CD4-positive, alpha-beta T cell (primary cell): ENCODE measurements at regions not wholly inside any gene's neighbourhood (a gene's known extent, or its start where the extent isn't known, plus 50 kb on each side); places are given as distances from the start of the nearest gene placed in this dataset.
"Not testable (repeated sequence)": the region's sequence is repeated elsewhere in the genome, so short reads cannot be mapped to it uniquely, and the experiment has no call there.

ENCODE experiments used
- ATAC-seq: fragments of 200-7000 bp; cut with Tn5 transposase; one replicate; pipeline ENCODE4 v1.10.0; 2022; ENCODE audit warnings: mild to moderate bottlenecking; ENCODE audit not compliant: poor library complexity
- CTCF ChIA-PET: fragments of 350-600 bp; sonication (Branson Sonifier 250); formaldehyde crosslinking; loops from one replicate; lab custom pipeline; 2021; ENCODE audit warnings: antibody characterized with exemption, inconsistent platforms; lab: Charles Lee
- POLR2A ChIA-PET: fragments of 350-600 bp; sonication (Branson Sonifier 250); formaldehyde crosslinking; loops from one replicate; lab custom pipeline; 2021; ENCODE audit warnings: antibody characterized with exemption, inconsistent platforms; lab: Charles Lee
- DNase-seq, 14 experiments: peaks; one replicate each; pipeline ENCODE4 v3.0.0-alpha.2; 2013 to 2020; ENCODE audit warnings: mixed read lengths in 2 of 14
- H3K27ac ChIP-seq, 2 donors: one replicate each; pipeline versions ENCODE4 v1.5.1 to v1.7.0; 2013; ENCODE audit warnings: low read length in 2 of 2, low read depth in 1 of 2, mild to moderate bottlenecking in 1 of 2
- H3K27me3 ChIP-seq, 2 experiments: 1 replicate in 1 of 2; 2 replicates in 1 of 2; pipeline versions ENCODE4 v1.6.1 to v1.7.0; 2013; ENCODE audit warnings: low read length in 2 of 2, control low read depth in 1 of 2, mild to moderate bottlenecking in 1 of 2, moderate library complexity in 1 of 2; ENCODE audit not compliant: insufficient read depth in 2 of 2, control insufficient read depth in 1 of 2
- H3K36me3 ChIP-seq: one replicate; pipeline ENCODE4 v1.6.1; 2013; ENCODE audit warnings: low read length, control low read depth; ENCODE audit not compliant: insufficient read depth
- H3K4me1 ChIP-seq: one replicate; pipeline ENCODE4 v1.6.1; 2013; ENCODE audit warnings: low read length, control low read depth; ENCODE audit not compliant: insufficient read depth
- H3K4me3 ChIP-seq: one replicate; pipeline ENCODE4 v1.5.1; 2013; ENCODE audit warnings: mild to moderate bottlenecking, low read length, moderate library complexity
- H3K9me3 ChIP-seq, 2 experiments: 1 replicate in 1 of 2; 2 replicates in 1 of 2; pipeline versions ENCODE4 v1.6.1 to v1.7.0; 2013; ENCODE audit warnings: low read length in 2 of 2, mild to moderate bottlenecking in 2 of 2, control low read depth in 1 of 2, moderate library complexity in 1 of 2; ENCODE audit not compliant: control insufficient read depth in 1 of 2, insufficient read depth in 1 of 2
- H3K27ac Mint-ChIP-seq: one replicate; pipeline ENCODE4 v1.8.0; 2020; ENCODE audit warnings: mixed read lengths
- H3K27me3 Mint-ChIP-seq: one replicate; pipeline ENCODE4 v1.8.0; 2021; ENCODE audit warnings: mixed read lengths
- H3K36me3 Mint-ChIP-seq: one replicate; pipeline ENCODE4 v1.8.0; 2021; ENCODE audit warnings: low read depth, mixed read lengths
- H3K4me1 Mint-ChIP-seq: one replicate; pipeline ENCODE4 v1.8.0; 2021; ENCODE audit warnings: low read depth, mixed read lengths
- H3K4me3 Mint-ChIP-seq: one replicate; pipeline ENCODE4 v1.8.0; 2020; ENCODE audit warnings: mild to moderate bottlenecking, mixed read lengths
- H3K9me3 Mint-ChIP-seq: one replicate; pipeline ENCODE4 v1.8.0; 2020; ENCODE audit warnings: mixed read lengths
- intact Hi-C, 2 experiments: fragments of 100-400 bp; cut with DNase I in 1 of 2; cut with micrococcal nuclease in 1 of 2; formaldehyde crosslinking; loops; one replicate each; pipeline versions ENCODE4 v1.15.1 to v1.9.0; 2023 to 2025; cut with DNase I, micrococcal nuclease

- H3K4me3 Mint-ChIP-seq, H3K27me3 ChIP-seq, POLR2A ChIA-PET, ATAC-seq, H3K27me3 Mint-ChIP-seq, H3K27ac ChIP-seq, DNase-seq, H3K4me1 Mint-ChIP-seq, H3K9me3 Mint-ChIP-seq, H3K4me1 ChIP-seq, CTCF ChIA-PET, H3K36me3 ChIP-seq, H3K36me3 Mint-ChIP-seq, H3K9me3 ChIP-seq, intact Hi-C loops, H3K4me3 ChIP-seq, H3K27ac Mint-ChIP-seq: not testable (repeated sequence)
Observed at GRCh38 chr2:87361805-87362204, 340.2 kb upstream of the PLGLB1 start.

- H3K4me3 ChIP-seq, H3K9me3 Mint-ChIP-seq, ATAC-seq, H3K27ac ChIP-seq, H3K27ac Mint-ChIP-seq, H3K4me3 Mint-ChIP-seq, H3K36me3 Mint-ChIP-seq, H3K36me3 ChIP-seq, DNase-seq, H3K27me3 ChIP-seq, H3K4me1 ChIP-seq, intact Hi-C loops, H3K27me3 Mint-ChIP-seq, POLR2A ChIA-PET, CTCF ChIA-PET, H3K9me3 ChIP-seq, H3K4me1 Mint-ChIP-seq: not testable (repeated sequence)
Observed at GRCh38 chr2:87364379-87364778, 342.7 kb upstream of the PLGLB1 start.

GRCh38 chr2:87365038-87365437 is 343.4 kb upstream of the PLGLB1 start:
- H3K9me3 Mint-ChIP-seq, H3K27me3 Mint-ChIP-seq, CTCF ChIA-PET, H3K27me3 ChIP-seq, H3K4me1 Mint-ChIP-seq, H3K27ac Mint-ChIP-seq, H3K36me3 ChIP-seq, POLR2A ChIA-PET, H3K4me3 Mint-ChIP-seq, H3K27ac ChIP-seq, intact Hi-C loops, H3K4me3 ChIP-seq, H3K36me3 Mint-ChIP-seq, H3K9me3 ChIP-seq, ATAC-seq, DNase-seq, H3K4me1 ChIP-seq: not testable (repeated sequence)

- H3K4me3 ChIP-seq, H3K36me3 Mint-ChIP-seq, DNase-seq, POLR2A ChIA-PET, H3K27ac Mint-ChIP-seq, H3K27me3 Mint-ChIP-seq, H3K9me3 Mint-ChIP-seq, H3K4me1 Mint-ChIP-seq, H3K4me1 ChIP-seq, H3K4me3 Mint-ChIP-seq, H3K27ac ChIP-seq, H3K36me3 ChIP-seq, ATAC-seq, intact Hi-C loops, CTCF ChIA-PET, H3K27me3 ChIP-seq, H3K9me3 ChIP-seq: not testable (repeated sequence)
Observed at GRCh38 chr2:87386063-87386560, 361.8 kb upstream of the PLGLB2 start.

- H3K27me3 ChIP-seq, H3K4me3 Mint-ChIP-seq, ATAC-seq, H3K36me3 ChIP-seq, H3K27ac ChIP-seq, H3K9me3 ChIP-seq, intact Hi-C loops, DNase-seq, H3K27me3 Mint-ChIP-seq, H3K36me3 Mint-ChIP-seq, H3K4me1 ChIP-seq, H3K4me3 ChIP-seq, H3K4me1 Mint-ChIP-seq, POLR2A ChIA-PET, H3K9me3 Mint-ChIP-seq, CTCF ChIA-PET, H3K27ac Mint-ChIP-seq: not testable (repeated sequence)
Observed at GRCh38 chr2:87395784-87396183, 352.1 kb upstream of the PLGLB2 start.

- H3K9me3 ChIP-seq = peaks cover 0 to 10% of the 10 kb centered on the region in 2 experiments
- DNase-seq, H3K9me3 Mint-ChIP-seq, CTCF ChIA-PET, ATAC-seq, H3K36me3 ChIP-seq, H3K4me3 ChIP-seq, H3K27me3 Mint-ChIP-seq, H3K27ac ChIP-seq, POLR2A ChIA-PET, intact Hi-C loops, H3K36me3 Mint-ChIP-seq, H3K4me1 ChIP-seq, H3K27me3 ChIP-seq, H3K4me3 Mint-ChIP-seq, H3K4me1 Mint-ChIP-seq, H3K27ac Mint-ChIP-seq: not testable (repeated sequence)
Observed at GRCh38 chr2:87396551-87397265, 351.2 kb upstream of the PLGLB2 start.

GRCh38 chr2:87397276-87398065 is 350.4 kb upstream of the PLGLB2 start:
- POLR2A ChIA-PET, H3K36me3 Mint-ChIP-seq, H3K36me3 ChIP-seq, H3K27ac ChIP-seq, H3K27ac Mint-ChIP-seq, intact Hi-C loops, ATAC-seq, H3K4me1 Mint-ChIP-seq, CTCF ChIA-PET, H3K9me3 Mint-ChIP-seq, H3K27me3 ChIP-seq, H3K4me1 ChIP-seq, H3K27me3 Mint-ChIP-seq, H3K4me3 Mint-ChIP-seq, H3K4me3 ChIP-seq, DNase-seq: not testable (repeated sequence)
- H3K9me3 ChIP-seq = peaks cover 0 to 18% of the 10 kb centered on the region in 2 experiments
